ENCODE measurements at regions not wholly inside any gene's neighbourhood (a gene's known extent, or its start where the extent isn't known, plus 50 kb on each side); places are given as distances from the start of the nearest gene placed in this dataset.
"Not testable (repeated sequence)": the region's sequence is repeated elsewhere in the genome, so short reads cannot be mapped to it uniquely, and the experiment has no call there.

GRCh38 chrY:5877617-5878016, 368.4 kb upstream of the TSPY2 start:
- H3K4me3 Mint-ChIP-seq; H3K4me1 Mint-ChIP-seq; POLR2A ChIA-PET; H3K36me3 Mint-ChIP-seq; H3K27ac Mint-ChIP-seq; DNase-seq (ENCODE audit: low spot score); ATAC-seq; H3K9me3 Mint-ChIP-seq; H3K27me3 Mint-ChIP-seq (ENCODE audit: low read depth); CTCF ChIA-PET: not testable (repeated sequence)

GRCh38 chrY:5890655-5891054, 355.4 kb upstream of the TSPY2 start:
- POLR2A ChIA-PET, CTCF ChIA-PET: not testable (repeated sequence)
- peak; percentile 14 for DNase-seq (ENCODE audit: low spot score)

GRCh38 chrY:5896688-5897087, 349.3 kb upstream of the TSPY2 start:
- H3K27me3 Mint-ChIP-seq (ENCODE audit: low read depth); POLR2A ChIA-PET; H3K27ac Mint-ChIP-seq; H3K4me3 Mint-ChIP-seq; CTCF ChIA-PET; DNase-seq (ENCODE audit: low spot score); H3K4me1 Mint-ChIP-seq; ATAC-seq: not testable (repeated sequence)
- Mint-ChIP-seq H3K9me3 (peaks cover 15% of the 10 kb centered on the region), H3K36me3 (peaks cover 17% of the 10 kb centered on the region)

More at GRCh38 chrY:5890655-5891054, 355.4 kb upstream of the TSPY2 start:
- not testable (repeated sequence) for H3K9me3 Mint-ChIP-seq; H3K27ac Mint-ChIP-seq; H3K4me3 Mint-ChIP-seq; H3K36me3 Mint-ChIP-seq; H3K4me1 Mint-ChIP-seq; H3K27me3 Mint-ChIP-seq (ENCODE audit: low read depth)
- peak; percentile 71 for ATAC-seq

- DNase-seq (ENCODE audit: low spot score); H3K4me3 Mint-ChIP-seq; CTCF ChIA-PET; H3K9me3 Mint-ChIP-seq; H3K27ac Mint-ChIP-seq; H3K27me3 Mint-ChIP-seq (ENCODE audit: low read depth); ATAC-seq; H3K4me1 Mint-ChIP-seq; H3K36me3 Mint-ChIP-seq; POLR2A ChIA-PET: not testable (repeated sequence)
These were observed 337.1 kb upstream of the TSPY2 start for GRCh38 chrY:5908696-5909494.

GRCh38 chrY:5938442-5938841, 307.6 kb upstream of the TSPY2 start:
- CTCF ChIA-PET; H3K27ac Mint-ChIP-seq; POLR2A ChIA-PET; H3K27me3 Mint-ChIP-seq (ENCODE audit: low read depth); H3K4me1 Mint-ChIP-seq; H3K9me3 Mint-ChIP-seq: not testable (repeated sequence)
- ATAC-seq (peak; percentile 87), DNase-seq (ENCODE audit: low spot score) (peak; percentile 49)
- peaks cover 24% of the 10 kb centered on the region for H3K36me3 Mint-ChIP-seq
- H3K4me3 Mint-ChIP-seq, result peak overlapping the region; percentile 34

- CTCF ChIA-PET; H3K9me3 Mint-ChIP-seq; DNase-seq (ENCODE audit: low spot score); POLR2A ChIA-PET; H3K4me3 Mint-ChIP-seq; H3K27me3 Mint-ChIP-seq (ENCODE audit: low read depth): not testable (repeated sequence)
- peak; percentile 93 for TF ChIP-seq NFATC4 (CRISPR knock-in tag; IDR thresholded peaks at IDR 0.05)
- peak; percentile 72; the same call in 1 of the 2 replicates for TF ChIP-seq EMX1 (CRISPR knock-in tag; IDR thresholded peaks at IDR 0.05)
- TF ChIP-seq ZNF671 (CRISPR knock-in tag; IDR thresholded peaks at IDR 0.05), result 0 out of 2 replicates have a peak, but pooled peaks have one; percentile 70
- peak; percentile 59; the same call in 1 of the 2 replicates for TF ChIP-seq ERG (CRISPR knock-in tag; IDR thresholded peaks at IDR 0.05)
- TF ChIP-seq ZNF416 (CRISPR knock-in tag; IDR thresholded peaks at IDR 0.05), result peak; percentile 72; the same call in 1 of the 2 replicates
- TF ChIP-seq AR (CRISPR knock-in tag; IDR thresholded peaks at IDR 0.05), result peak; percentile 91
- TF ChIP-seq ZMAT4 (CRISPR knock-in tag; IDR thresholded peaks at IDR 0.05), result peak; percentile 65; the same call in 1 of the 2 replicates
- TF ChIP-seq PRRX2 (CRISPR knock-in tag; IDR thresholded peaks at IDR 0.05), result 0 out of 2 replicates have a peak, but pooled peaks have one; percentile 51
- TF ChIP-seq ZNF425 (CRISPR knock-in tag; conservative IDR thresholded peaks at IDR 0.05), result peak; percentile 97
- H3K36me3 Mint-ChIP-seq, result peaks cover 43% of the 10 kb centered on the region
- peak; percentile 63 for ATAC-seq
- H3K4me1 Mint-ChIP-seq, result peaks cover 33% of the 10 kb centered on the region
- peak overlapping the region; percentile 94 for H3K27ac Mint-ChIP-seq
These were observed 299.5 kb upstream of the TSPY2 start for GRCh38 chrY:5946380-5947119.

- DNase-seq (ENCODE audit: low spot score); POLR2A ChIA-PET; CTCF ChIA-PET: not testable (repeated sequence)
These were observed 279.0 kb upstream of the TSPY2 start for GRCh38 chrY:5967019-5967418.

More at GRCh38 chrY:5967019-5967418, 279.0 kb upstream of the TSPY2 start:
- H3K4me1 Mint-ChIP-seq; ATAC-seq; H3K9me3 Mint-ChIP-seq; H3K36me3 Mint-ChIP-seq; H3K27me3 Mint-ChIP-seq (ENCODE audit: low read depth); H3K4me3 Mint-ChIP-seq; H3K27ac Mint-ChIP-seq: not testable (repeated sequence)

Data from WTC11 (cell line).